ENCODE measurements at regions not wholly inside any gene's neighbourhood (a gene's known extent, or its start where the extent isn't known, plus 50 kb on each side); places are given as distances from the start of the nearest gene placed in this dataset.

DNA sequence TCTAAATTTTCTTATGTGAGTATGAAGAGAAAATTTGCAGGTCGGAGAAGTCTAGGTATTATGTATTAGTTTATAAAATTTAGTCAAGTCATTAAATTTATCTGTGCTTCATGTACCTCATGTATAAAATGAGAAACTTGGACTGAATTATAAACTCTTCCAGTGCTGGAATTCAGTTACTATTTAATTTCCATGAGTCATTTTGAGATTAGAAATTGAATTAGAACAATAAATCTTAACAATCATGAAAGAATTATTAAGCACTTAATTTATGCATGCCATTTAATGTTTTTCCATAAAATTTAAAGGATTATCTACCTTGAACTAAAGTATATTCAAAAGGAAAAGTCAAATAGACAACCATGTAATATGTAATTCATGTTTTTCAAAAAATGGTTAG lies 195.8 kb downstream of the MAD2L1 start:
- no peak overlapping the region for H3K18ac ChIP-seq (ENCODE audit: low read length)
- no CpG with 5 or more reads among the region's 1 CpG for WGBS, 2 donors (ENCODE audit: extremely low coverage in 2 of 2, insufficient read length in 2 of 2, insufficient replicate concordance in 1 of 2)
- no peak overlapping the region for H3K4ac ChIP-seq (ENCODE audit: low read length)
- no peak overlapping the region for H2BK12ac ChIP-seq (ENCODE audit: low read length)
- no peak overlapping the region for H2BK5ac ChIP-seq (ENCODE audit: low read length)
- no peak overlapping the region for H2AFZ ChIP-seq (ENCODE audit: low read length)
- H4K8ac ChIP-seq (ENCODE audit: low read depth, low read length): no peak overlapping the region
- H2BK120ac ChIP-seq (ENCODE audit: low read depth, low read length): no peak overlapping the region
- H3K9me3 ChIP-seq (replicated peaks in 1 of 2; ENCODE audit: control insufficient read depth in 2 of 2, insufficient read depth in 1 of 2, low read depth in 1 of 2, low read length in 2 of 2): no peaks in the 10 kb centered on the region
- no peaks in the 10 kb centered on the region for H3K79me1 ChIP-seq (ENCODE audit: low read depth, low read length)
- no peak overlapping the region for H2BK15ac ChIP-seq (ENCODE audit: low read length)
- no peak overlapping the region for H3K4me2 ChIP-seq (ENCODE audit: insufficient read depth, low read length, poor library complexity, severe bottlenecking)
- H3K23ac ChIP-seq (ENCODE audit: low read depth, low read length, poor library complexity): no peak overlapping the region
- H3K27ac ChIP-seq (replicated peaks; ENCODE audit: low read length): no peak overlapping the region
- DNase-seq (ENCODE audit: low spot score): no peak
- no peak overlapping the region for H4K91ac ChIP-seq (ENCODE audit: low read depth, low read length, poor library complexity)
- no peaks in the 10 kb centered on the region for H3K36me3 ChIP-seq (replicated peaks in 1 of 2; ENCODE audit: control insufficient read depth in 2 of 2, insufficient read depth in 2 of 2, low read length in 2 of 2)
- no peaks in the 10 kb centered on the region for H3K4me1 ChIP-seq (ENCODE audit: control insufficient read depth in 2 of 2, insufficient read depth in 1 of 2, low read depth in 1 of 2, low read length in 2 of 2)
- H3K9ac ChIP-seq (ENCODE audit: low read depth, low read length, poor library complexity): no peak overlapping the region
- no peak overlapping the region for H2AK5ac ChIP-seq (ENCODE audit: low read depth, low read length)
- H3K14ac ChIP-seq (ENCODE audit: low read length): no peak overlapping the region
- no peak overlapping the region for H3K4me3 ChIP-seq (ENCODE audit: low read length in 2 of 2)
- H3K27me3 ChIP-seq (ENCODE audit: control insufficient read depth in 3 of 3, insufficient read depth in 3 of 3, low read depth in 1 of 3, low read length in 3 of 3): no peaks in the 10 kb centered on the region

- H3K4me2 ChIP-seq (ENCODE audit: insufficient read depth, low read length, poor library complexity, severe bottlenecking): no peak overlapping the region
- H3K23ac ChIP-seq (ENCODE audit: low read depth, low read length, poor library complexity): no peak overlapping the region
- H2AFZ ChIP-seq (ENCODE audit: low read length): no peak overlapping the region
- no peak for DNase-seq (ENCODE audit: low spot score)
- no peaks in the 10 kb centered on the region for H3K27me3 ChIP-seq (ENCODE audit: control insufficient read depth in 3 of 3, insufficient read depth in 3 of 3, low read depth in 1 of 3, low read length in 3 of 3)
- H2BK15ac ChIP-seq (ENCODE audit: low read length): no peak overlapping the region
- no peak overlapping the region for H3K4me3 ChIP-seq (ENCODE audit: low read length in 2 of 2)
- no peak overlapping the region for H3K9ac ChIP-seq (ENCODE audit: low read depth, low read length, poor library complexity)
- no peak overlapping the region for H3K18ac ChIP-seq (ENCODE audit: low read length)
- H2AK5ac ChIP-seq (ENCODE audit: low read depth, low read length): no peak overlapping the region
- no peak overlapping the region for H2BK120ac ChIP-seq (ENCODE audit: low read depth, low read length)
- H3K9me3 ChIP-seq (replicated peaks in 1 of 2; ENCODE audit: control insufficient read depth in 2 of 2, insufficient read depth in 1 of 2, low read depth in 1 of 2, low read length in 2 of 2): no peaks in the 10 kb centered on the region
- H2BK12ac ChIP-seq (ENCODE audit: low read length): no peak overlapping the region
- H4K91ac ChIP-seq (ENCODE audit: low read depth, low read length, poor library complexity): no peak overlapping the region
- no peak overlapping the region for H3K4ac ChIP-seq (ENCODE audit: low read length)
- H3K4me1 ChIP-seq (ENCODE audit: control insufficient read depth in 2 of 2, insufficient read depth in 1 of 2, low read depth in 1 of 2, low read length in 2 of 2): no peaks in the 10 kb centered on the region
- no peaks in the 10 kb centered on the region for H3K79me1 ChIP-seq (ENCODE audit: low read depth, low read length)
- no peak overlapping the region for H2BK5ac ChIP-seq (ENCODE audit: low read length)
- no peaks in the 10 kb centered on the region for H3K36me3 ChIP-seq (replicated peaks in 1 of 2; ENCODE audit: control insufficient read depth in 2 of 2, insufficient read depth in 2 of 2, low read length in 2 of 2)
- no peak overlapping the region for H3K14ac ChIP-seq (ENCODE audit: low read length)
- no peak overlapping the region for H4K8ac ChIP-seq (ENCODE audit: low read depth, low read length)
- no peak overlapping the region for H3K27ac ChIP-seq (replicated peaks; ENCODE audit: low read length)
These were observed 200.9 kb downstream of the MAD2L1 start for GRCh38 chr4:119865789-119866188.

DNA sequence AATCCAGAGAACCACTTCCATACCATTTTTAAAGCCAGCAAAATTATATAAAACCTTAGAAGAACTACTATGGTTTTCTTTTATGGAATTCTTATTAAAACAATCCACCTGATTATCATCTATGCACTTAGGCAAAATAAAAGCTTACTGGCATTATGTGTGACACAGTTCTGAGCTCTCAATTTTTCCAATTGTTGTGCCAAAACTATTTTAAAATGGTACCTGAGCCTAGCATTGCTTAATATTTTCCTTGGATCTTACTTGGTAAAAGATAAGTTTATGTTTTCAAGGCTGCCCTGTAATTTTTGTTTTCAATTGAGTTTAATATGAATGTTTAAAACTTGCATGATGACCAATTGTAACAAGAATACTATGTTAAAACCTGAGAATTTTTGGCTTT lies 201.3 kb downstream of the MAD2L1 start:
- H2BK120ac ChIP-seq (ENCODE audit: low read depth, low read length): no peak overlapping the region

DNA sequence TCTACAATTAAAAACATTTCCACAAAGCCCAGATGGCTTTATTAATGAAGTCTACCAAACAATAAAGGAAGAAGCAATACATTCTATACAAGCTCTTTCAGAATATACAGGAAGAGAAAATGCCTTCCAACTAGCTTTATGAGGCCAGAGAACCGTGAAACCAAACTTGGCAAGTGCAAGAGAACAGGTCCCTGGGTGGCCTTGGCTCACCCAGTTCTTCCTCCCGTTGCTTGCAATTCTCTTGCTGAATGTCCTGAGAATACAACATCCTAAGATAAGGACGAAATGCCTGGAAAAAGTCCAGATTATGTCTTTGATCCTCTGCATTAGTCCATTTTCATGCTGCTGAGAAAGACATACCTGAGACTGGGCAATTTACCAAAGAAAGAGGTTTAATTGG lies 204.9 kb downstream of the MAD2L1 start:
- H3K9me3 ChIP-seq (replicated peaks in 1 of 2; ENCODE audit: control insufficient read depth in 2 of 2, insufficient read depth in 1 of 2, low read depth in 1 of 2, low read length in 2 of 2): no peaks in the 10 kb centered on the region
- no peak overlapping the region for H2AK5ac ChIP-seq (ENCODE audit: low read depth, low read length)
- H3K36me3 ChIP-seq (replicated peaks in 1 of 2; ENCODE audit: control insufficient read depth in 2 of 2, insufficient read depth in 2 of 2, low read length in 2 of 2): no peaks in the 10 kb centered on the region
- no peaks in the 10 kb centered on the region for H3K79me1 ChIP-seq (ENCODE audit: low read depth, low read length)
- H3K27ac ChIP-seq (replicated peaks; ENCODE audit: low read length): no peak overlapping the region
- H3K23ac ChIP-seq (ENCODE audit: low read depth, low read length, poor library complexity): no peak overlapping the region
- H3K9ac ChIP-seq (ENCODE audit: low read depth, low read length, poor library complexity): no peak overlapping the region
- no peaks in the 10 kb centered on the region for H3K27me3 ChIP-seq (ENCODE audit: control insufficient read depth in 3 of 3, insufficient read depth in 3 of 3, low read depth in 1 of 3, low read length in 3 of 3)
- H3K4me2 ChIP-seq (ENCODE audit: insufficient read depth, low read length, poor library complexity, severe bottlenecking): no peak overlapping the region
- DNase-seq (ENCODE audit: low spot score): no peak
- H2BK5ac ChIP-seq (ENCODE audit: low read length): no peak overlapping the region
- H3K4me1 ChIP-seq (ENCODE audit: control insufficient read depth in 2 of 2, insufficient read depth in 1 of 2, low read depth in 1 of 2, low read length in 2 of 2): no peaks in the 10 kb centered on the region
- H2AFZ ChIP-seq (ENCODE audit: low read length): no peak overlapping the region
- no peak overlapping the region for H3K4ac ChIP-seq (ENCODE audit: low read length)
- no peak overlapping the region for H2BK120ac ChIP-seq (ENCODE audit: low read depth, low read length)
- H2BK15ac ChIP-seq (ENCODE audit: low read length): no peak overlapping the region
- no peak overlapping the region for H3K14ac ChIP-seq (ENCODE audit: low read length)
- no peak overlapping the region for H4K8ac ChIP-seq (ENCODE audit: low read depth, low read length)
- WGBS, 2 donors (ENCODE audit: extremely low coverage in 2 of 2, insufficient read length in 2 of 2, insufficient replicate concordance in 1 of 2): no CpG with 5 or more reads among the region's 3 CpGs
- H3K4me3 ChIP-seq (ENCODE audit: low read length in 2 of 2): no peak overlapping the region
- no peak overlapping the region for H4K91ac ChIP-seq (ENCODE audit: low read depth, low read length, poor library complexity)
- no peak overlapping the region for H2BK12ac ChIP-seq (ENCODE audit: low read length)
- H3K18ac ChIP-seq (ENCODE audit: low read length): no peak overlapping the region

More for the DNA sequence above, 201.3 kb downstream of the MAD2L1 start:
- no peak overlapping the region for H3K18ac ChIP-seq (ENCODE audit: low read length)
- H3K23ac ChIP-seq (ENCODE audit: low read depth, low read length, poor library complexity): no peak overlapping the region
- no peak overlapping the region for H3K4me2 ChIP-seq (ENCODE audit: insufficient read depth, low read length, poor library complexity, severe bottlenecking)
- H3K14ac ChIP-seq (ENCODE audit: low read length): no peak overlapping the region
- H2BK12ac ChIP-seq (ENCODE audit: low read length): no peak overlapping the region
- H3K27ac ChIP-seq (replicated peaks; ENCODE audit: low read length): no peak overlapping the region
- H3K27me3 ChIP-seq (ENCODE audit: control insufficient read depth in 3 of 3, insufficient read depth in 3 of 3, low read depth in 1 of 3, low read length in 3 of 3): no peaks in the 10 kb centered on the region
- no peak overlapping the region for H3K4me3 ChIP-seq (ENCODE audit: low read length in 2 of 2)
- H3K4ac ChIP-seq (ENCODE audit: low read length): no peak overlapping the region
- no peaks in the 10 kb centered on the region for H3K36me3 ChIP-seq (replicated peaks in 1 of 2; ENCODE audit: control insufficient read depth in 2 of 2, insufficient read depth in 2 of 2, low read length in 2 of 2)
- no peaks in the 10 kb centered on the region for H3K79me1 ChIP-seq (ENCODE audit: low read depth, low read length)
- H2BK15ac ChIP-seq (ENCODE audit: low read length): no peak overlapping the region
- no peak overlapping the region for H4K8ac ChIP-seq (ENCODE audit: low read depth, low read length)
- H3K9ac ChIP-seq (ENCODE audit: low read depth, low read length, poor library complexity): no peak overlapping the region
- H4K91ac ChIP-seq (ENCODE audit: low read depth, low read length, poor library complexity): no peak overlapping the region
- no peak overlapping the region for H2AK5ac ChIP-seq (ENCODE audit: low read depth, low read length)
- H2BK5ac ChIP-seq (ENCODE audit: low read length): no peak overlapping the region
- no peak overlapping the region for H2AFZ ChIP-seq (ENCODE audit: low read length)
- H3K4me1 ChIP-seq (ENCODE audit: control insufficient read depth in 2 of 2, insufficient read depth in 1 of 2, low read depth in 1 of 2, low read length in 2 of 2): no peaks in the 10 kb centered on the region
- H3K9me3 ChIP-seq (replicated peaks in 1 of 2; ENCODE audit: control insufficient read depth in 2 of 2, insufficient read depth in 1 of 2, low read depth in 1 of 2, low read length in 2 of 2): no peaks in the 10 kb centered on the region
- DNase-seq (ENCODE audit: low spot score): no peak
